Astrocyte (in vitro differentiated cells and primary cell): ENCODE measurements at regions not wholly inside any gene's neighbourhood (a gene's known extent, or its start where the extent isn't known, plus 50 kb on each side); places are given as distances from the start of the nearest gene placed in this dataset.

ENCODE experiments used
- EZH2 ChIP-seq: IDR thresholded peaks from 2 replicates; pipeline ENCODE4 v1.6.1; 2012; ENCODE audit warnings: mild to moderate bottlenecking, low read length, inconsistent platforms; ENCODE audit not compliant: insufficient read depth
- TF ChIP-seq, protein P1 (sequence below): IDR thresholded peaks from 2 replicates; pipeline ENCODE4 v1.5.1; 2011; ENCODE audit warnings: low read depth, mild to moderate bottlenecking, inconsistent platforms, low read length, moderate library complexity; ENCODE audit not compliant: insufficient read depth

- TF ChIP-seq, protein P1, sequence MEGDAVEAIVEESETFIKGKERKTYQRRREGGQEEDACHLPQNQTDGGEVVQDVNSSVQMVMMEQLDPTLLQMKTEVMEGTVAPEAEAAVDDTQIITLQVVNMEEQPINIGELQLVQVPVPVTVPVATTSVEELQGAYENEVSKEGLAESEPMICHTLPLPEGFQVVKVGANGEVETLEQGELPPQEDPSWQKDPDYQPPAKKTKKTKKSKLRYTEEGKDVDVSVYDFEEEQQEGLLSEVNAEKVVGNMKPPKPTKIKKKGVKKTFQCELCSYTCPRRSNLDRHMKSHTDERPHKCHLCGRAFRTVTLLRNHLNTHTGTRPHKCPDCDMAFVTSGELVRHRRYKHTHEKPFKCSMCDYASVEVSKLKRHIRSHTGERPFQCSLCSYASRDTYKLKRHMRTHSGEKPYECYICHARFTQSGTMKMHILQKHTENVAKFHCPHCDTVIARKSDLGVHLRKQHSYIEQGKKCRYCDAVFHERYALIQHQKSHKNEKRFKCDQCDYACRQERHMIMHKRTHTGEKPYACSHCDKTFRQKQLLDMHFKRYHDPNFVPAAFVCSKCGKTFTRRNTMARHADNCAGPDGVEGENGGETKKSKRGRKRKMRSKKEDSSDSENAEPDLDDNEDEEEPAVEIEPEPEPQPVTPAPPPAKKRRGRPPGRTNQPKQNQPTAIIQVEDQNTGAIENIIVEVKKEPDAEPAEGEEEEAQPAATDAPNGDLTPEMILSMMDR = no peak
- no peak for TF ChIP-seq EZH2
Measured at GRCh38 chr3:74233091-74233490, 381.4 kb downstream of the CNTN3 start.
